Heart left ventricle (tissue), 16 donors: ENCODE measurements at regions not wholly inside any gene's neighbourhood (a gene's known extent, or its start where the extent isn't known, plus 50 kb on each side); places are given as distances from the start of the nearest gene placed in this dataset.

Experiments
- ATAC-seq, 4 donors: fragments of 200-7000 bp; cut with Tn5 transposase; one replicate each; pipeline ENCODE4 v1.9.1; 2020 to 2022; ENCODE audit warnings: moderate library complexity in 4 of 4, mild to moderate bottlenecking in 3 of 4, moderate number of reproducible peaks in 1 of 4
- DNase-seq, 5 donors: peaks; one replicate each; pipeline ENCODE4 v3.0.0-alpha.2; 2020
- H3K27ac ChIP-seq, 12 donors: fragments of 200-600 bp; sonication (generic) in 4 of 12; one replicate each; pipeline versions ENCODE4 v1.5.0 to v1.8.0; 2016 to 2022; ENCODE audit warnings: mild to moderate bottlenecking in 2 of 12
- H3K27me3 ChIP-seq, 9 donors: fragments of 200-600 bp; sonication (generic) in 2 of 9; one replicate each; pipeline versions ENCODE4 v1.5.1 to v1.8.0; 2016 to 2022; ENCODE audit warnings: mild to moderate bottlenecking in 3 of 9
- H3K36me3 ChIP-seq, 9 donors: fragments of 200-600 bp; sonication (generic) in 2 of 9; one replicate each; pipeline versions ENCODE4 v1.5.0 to v1.8.0; 2018 to 2022; ENCODE audit warnings: mild to moderate bottlenecking in 2 of 9
- H3K4me1 ChIP-seq, 12 donors: fragments of 200-600 bp; sonication (generic) in 4 of 12; one replicate each; pipeline versions ENCODE4 v1.5.0 to v1.8.0; 2016 to 2022; ENCODE audit warnings: mild to moderate bottlenecking in 3 of 12
- H3K4me3 ChIP-seq, 12 donors: fragments of 200-600 bp; sonication (generic) in 4 of 12; one replicate each; pipeline versions ENCODE4 v1.5.0 to v1.8.0; 2017 to 2022; ENCODE audit warnings: mild to moderate bottlenecking in 9 of 12, moderate library complexity in 4 of 12
- H3K9me3 ChIP-seq, 12 donors: fragments of 200-600 bp; sonication (generic) in 4 of 12; one replicate each; pipeline versions ENCODE4 v1.5.0 to v1.8.0; 2016 to 2022; ENCODE audit warnings: mild to moderate bottlenecking in 1 of 12
- POLR2A ChIP-seq, 2 donors: fragments of 450-650 bp; IDR thresholded peaks; one replicate each; pipeline ENCODE4 v1.6.1; 2017; ENCODE audit warnings: antibody characterized with exemption in 2 of 2, mild to moderate bottlenecking in 2 of 2, moderate library complexity in 2 of 2
- WGBS, 4 donors: extraction: QIAGEN DNeasy Blood & Tissue Kit in 2 of 4; methylation state at CpG; one replicate each; pipeline versions ENCODE4 v1.1.5 to v1.1.7; 2013 to 2018; 5-methylcytosine and 5-hydroxymethylcytosine counted together
- intact Hi-C, 10 donors: fragments of 100-400 bp; cut with DNase I; formaldehyde crosslinking; loops; one replicate each; pipeline versions ENCODE4 v1.11.1 to v1.14.2; 2022
- TF ChIP-seq, protein P1 (sequence below), 12 donors: fragments of 200-600 bp; sonication (generic) in 4 of 12; IDR thresholded peaks; one replicate each; pipeline versions ENCODE4 v1.5.0 to v1.8.0; 2018 to 2022; ENCODE audit warnings: antibody characterized with exemption in 12 of 12, mild to moderate bottlenecking in 5 of 12
- donor health status: ischemic (EF 13 %, LVEDD 7.1; RV severe dilation, severe dysfunction).
- donor health status: healthy with polysubstance abuse.
- donor health status: DM: no; HTN: yes; CAD: no.
- donor health status: DM: no; HTN: no; CAD: no.
- donor health status: ischemic (EF 25% LVEDD 6.9; RV normal size, moderate dysfunction).
- donor health status: ischemic (EF 25% LVEDD 5.7; RV mildly dilated, moderate dysfunction).
- donor health status: healthy.
- donor health status: DM: yes; HTN: yes; CAD: no.
- donor health status: ischemic (EF 35%, LVEDD 5.7; RV mildly dilated, moderate dysfunction).
- donor health status: nonischemic (EF 11% LVEDD 7.7; RV severe dilation, severe dysfunction).
- donor health status: DM: yes; HTN: yes; CAD: no.
- donor health status: PGD.
- donor health status: ischemic (EF 29% LVEDD 5.4; RV normal size, mild dysfunction).
- donor health status: nonischemic (EF 23%, LVEDD 6.1; RV moderate dilation, normal function).

DNA sequence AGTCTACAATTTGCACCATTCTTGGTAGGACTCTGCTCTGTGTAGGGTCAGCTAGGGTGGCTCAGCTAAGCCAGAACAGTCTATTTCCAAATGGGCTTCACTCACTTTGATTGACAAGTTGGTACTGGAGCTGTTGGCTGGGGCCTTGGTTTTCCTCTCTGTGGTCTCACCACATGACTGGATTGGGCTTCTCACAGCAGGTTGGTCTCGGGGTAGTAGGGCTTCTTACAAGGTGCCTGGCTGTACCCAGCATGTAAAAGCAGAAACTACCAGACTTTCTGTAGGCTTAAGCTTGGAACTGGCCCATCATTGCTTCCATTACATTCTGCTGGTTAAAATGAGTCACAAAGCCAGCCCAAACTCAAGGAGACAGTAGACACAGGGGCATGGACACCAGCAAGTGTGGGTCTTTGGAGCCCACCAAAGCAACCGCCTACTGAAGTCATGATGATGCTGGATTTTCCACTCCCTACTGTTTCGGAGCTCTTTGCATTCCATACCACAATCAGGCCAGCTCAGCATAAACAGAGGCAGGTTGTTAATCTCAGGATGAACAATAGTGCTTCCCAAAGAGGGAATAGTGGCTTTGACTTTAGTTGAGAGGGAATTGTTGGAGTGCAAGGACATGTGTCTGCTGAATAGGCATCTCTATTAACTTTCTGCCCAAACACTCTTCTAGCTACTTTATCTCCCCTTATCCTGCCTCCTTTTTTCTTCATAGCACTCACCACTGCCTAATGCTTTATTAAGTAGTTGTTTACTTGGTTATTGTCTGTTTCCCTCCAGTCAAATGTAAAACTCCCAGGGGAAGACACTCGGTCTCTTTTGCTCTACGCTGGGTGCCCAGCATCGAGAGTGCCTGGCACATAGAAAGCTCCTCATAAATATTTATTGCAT is 78.0 kb upstream of the RARB start:
- Histone ChIP-seq H3K9me3 (no peaks in the 10 kb centered on the region), H3K4me1 (peaks cover 0 to 3% (median 0%) of the 10 kb centered on the region in 12 donors), H3K27ac (no peak overlapping the region), H3K27me3 (no peaks in the 10 kb centered on the region), H3K4me3 (no peak overlapping the region), H3K36me3 (no peaks in the 10 kb centered on the region)
- intact Hi-C loops: no loop called here
- no peak for DNase-seq
- TF ChIP-seq POLR2A (IDR thresholded peaks at IDR 0.05): no peak
- 92 to 95% (median 95%) methylated on average over 6 of the region's 6 CpGs for WGBS, 4 donors
- ATAC-seq: no peak

DNA sequence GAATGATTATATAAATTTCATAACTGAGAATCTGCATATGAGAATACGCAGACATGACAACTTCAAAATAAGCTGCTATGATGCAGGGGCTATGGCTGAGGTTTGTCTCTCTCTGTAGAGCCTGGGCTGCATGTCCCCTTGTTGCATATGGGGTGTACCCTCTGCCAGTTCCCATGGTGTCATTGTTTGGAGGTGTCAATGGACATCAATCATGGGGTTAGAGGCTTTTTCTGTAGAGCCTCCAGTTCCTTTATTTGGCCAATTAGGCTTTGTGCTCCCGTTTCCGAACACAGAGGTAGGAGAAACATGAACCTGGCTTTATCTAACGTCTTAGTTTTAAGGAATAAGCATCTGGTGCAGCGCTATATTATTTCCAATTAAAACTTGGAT is 77.3 kb upstream of the RARB start:
- Histone ChIP-seq H3K36me3 (no peaks in the 10 kb centered on the region), H3K4me1 (peaks cover 0 to 6% (median 0%) of the 10 kb centered on the region in 12 donors), H3K27ac (no peak overlapping the region), H3K27me3 (no peaks in the 10 kb centered on the region), H3K9me3 (no peaks in the 10 kb centered on the region), H3K4me3 (no peak overlapping the region)
- 92 to 97% (median 94%) methylated on average over 5 of the region's 5 CpGs for WGBS, 4 donors
- TF ChIP-seq POLR2A (IDR thresholded peaks at IDR 0.05): no peak
- TF ChIP-seq, protein P1, sequence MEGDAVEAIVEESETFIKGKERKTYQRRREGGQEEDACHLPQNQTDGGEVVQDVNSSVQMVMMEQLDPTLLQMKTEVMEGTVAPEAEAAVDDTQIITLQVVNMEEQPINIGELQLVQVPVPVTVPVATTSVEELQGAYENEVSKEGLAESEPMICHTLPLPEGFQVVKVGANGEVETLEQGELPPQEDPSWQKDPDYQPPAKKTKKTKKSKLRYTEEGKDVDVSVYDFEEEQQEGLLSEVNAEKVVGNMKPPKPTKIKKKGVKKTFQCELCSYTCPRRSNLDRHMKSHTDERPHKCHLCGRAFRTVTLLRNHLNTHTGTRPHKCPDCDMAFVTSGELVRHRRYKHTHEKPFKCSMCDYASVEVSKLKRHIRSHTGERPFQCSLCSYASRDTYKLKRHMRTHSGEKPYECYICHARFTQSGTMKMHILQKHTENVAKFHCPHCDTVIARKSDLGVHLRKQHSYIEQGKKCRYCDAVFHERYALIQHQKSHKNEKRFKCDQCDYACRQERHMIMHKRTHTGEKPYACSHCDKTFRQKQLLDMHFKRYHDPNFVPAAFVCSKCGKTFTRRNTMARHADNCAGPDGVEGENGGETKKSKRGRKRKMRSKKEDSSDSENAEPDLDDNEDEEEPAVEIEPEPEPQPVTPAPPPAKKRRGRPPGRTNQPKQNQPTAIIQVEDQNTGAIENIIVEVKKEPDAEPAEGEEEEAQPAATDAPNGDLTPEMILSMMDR (IDR thresholded peaks at IDR 0.05): no peak
- no peak for DNase-seq
- ATAC-seq: no peak
- intact Hi-C loops: no loop called here

DNA sequence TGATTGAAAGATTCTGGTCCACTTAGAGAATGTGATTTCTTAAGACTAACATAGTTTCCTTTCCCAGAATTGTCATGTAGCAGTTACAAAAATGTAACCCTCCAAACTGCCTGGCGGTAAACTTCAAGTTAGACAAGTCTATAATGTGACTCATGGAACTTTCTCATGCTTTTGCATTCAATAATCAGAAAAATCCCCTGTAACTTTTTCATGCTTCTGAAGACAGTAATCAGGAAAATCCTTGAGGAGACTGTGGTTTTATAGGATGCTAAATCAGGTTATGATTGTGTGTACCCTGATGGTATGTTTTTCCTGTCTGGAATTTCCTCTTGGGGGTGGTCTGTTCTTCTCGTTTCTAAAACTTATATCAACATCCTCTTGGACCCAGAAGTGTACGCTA is 74.0 kb upstream of the RARB start:
- H3K9me3 ChIP-seq: peaks cover 0 to 10% (median 0%) of the 10 kb centered on the region in 12 donors
- ATAC-seq: no peak
- H3K4me1 ChIP-seq: peaks cover 0 to 6% (median 0%) of the 10 kb centered on the region in 12 donors
- H3K27ac ChIP-seq: no peak overlapping the region
- H3K4me3 ChIP-seq: no peak overlapping the region
- H3K36me3 ChIP-seq: no peaks in the 10 kb centered on the region
- 63 to 70% (median 67%) methylated on average over 3 of the region's 3 CpGs for WGBS, 4 donors
- intact Hi-C loops: no loop called here
- no peak for DNase-seq
- no peaks in the 10 kb centered on the region for H3K27me3 ChIP-seq
- no peak for TF ChIP-seq POLR2A (IDR thresholded peaks at IDR 0.05)
- TF ChIP-seq, protein P1 (IDR thresholded peaks at IDR 0.05): no peak

DNA sequence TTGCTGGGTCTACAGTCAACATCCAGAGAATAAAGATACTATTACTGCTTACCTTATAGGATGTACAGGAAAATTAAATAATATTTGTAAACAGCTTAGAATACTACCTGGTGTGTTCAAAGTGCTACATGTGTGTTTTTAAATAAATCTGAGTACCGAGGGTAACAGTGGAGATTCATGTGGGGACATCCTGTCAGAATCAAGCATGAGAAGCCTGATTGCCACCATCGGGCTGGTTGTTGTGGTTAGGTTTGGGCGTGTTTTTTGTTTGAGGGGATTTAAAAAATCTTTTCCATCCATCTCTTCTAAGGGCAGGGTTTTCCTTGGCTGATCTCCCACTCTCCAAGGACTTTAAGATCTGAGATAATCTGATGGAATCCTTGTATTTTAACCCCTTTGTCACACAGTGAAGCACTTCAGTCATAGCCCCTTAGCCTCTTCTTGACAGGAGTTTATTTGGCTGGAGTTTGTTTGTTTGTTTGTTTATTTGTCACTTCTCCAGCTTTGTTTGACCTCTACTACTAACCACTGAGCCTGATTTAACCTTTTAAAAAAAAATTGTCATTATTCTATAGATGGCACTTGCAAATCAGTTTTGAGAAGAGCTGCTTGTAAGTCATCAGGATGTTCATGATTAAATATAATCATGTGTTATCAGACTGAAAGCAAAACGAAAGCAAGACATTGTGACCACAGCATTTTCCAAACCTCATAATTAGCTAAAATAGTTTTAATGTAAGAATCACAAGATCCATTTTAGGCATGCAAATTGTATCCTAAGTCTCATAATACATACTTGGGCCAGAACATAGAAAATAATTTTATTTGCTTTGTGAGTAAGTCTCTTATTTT is 72.8 kb upstream of the RARB start:
- Histone ChIP-seq H3K4me1 (peaks cover 0 to 6% (median 0%) of the 10 kb centered on the region in 12 donors), H3K27ac (no peak overlapping the region), H3K27me3 (no peaks in the 10 kb centered on the region), H3K4me3 (peak overlapping the region in 2 of 12 donors; percentile 5 to 17), H3K9me3 (peaks cover 0 to 10% (median 0%) of the 10 kb centered on the region in 12 donors), H3K36me3 (no peaks in the 10 kb centered on the region)
- WGBS, 4 donors: 42 to 57% (median 50%) methylated on average over 4 of the region's 4 CpGs
- ATAC-seq: no peak
- DNase-seq: no peak
- intact Hi-C loops: no loop called here
- TF ChIP-seq POLR2A (IDR thresholded peaks at IDR 0.05): no peak
- TF ChIP-seq, protein P1 (IDR thresholded peaks at IDR 0.05): no peak
